ENCODE measurements at regions not wholly inside any gene's neighbourhood (a gene's known extent, or its start where the extent isn't known, plus 50 kb on each side); places are given as distances from the start of the nearest gene placed in this dataset.
"Not testable (repeated sequence)": the region's sequence is repeated elsewhere in the genome, so short reads cannot be mapped to it uniquely, and the experiment has no call there.

DNA sequence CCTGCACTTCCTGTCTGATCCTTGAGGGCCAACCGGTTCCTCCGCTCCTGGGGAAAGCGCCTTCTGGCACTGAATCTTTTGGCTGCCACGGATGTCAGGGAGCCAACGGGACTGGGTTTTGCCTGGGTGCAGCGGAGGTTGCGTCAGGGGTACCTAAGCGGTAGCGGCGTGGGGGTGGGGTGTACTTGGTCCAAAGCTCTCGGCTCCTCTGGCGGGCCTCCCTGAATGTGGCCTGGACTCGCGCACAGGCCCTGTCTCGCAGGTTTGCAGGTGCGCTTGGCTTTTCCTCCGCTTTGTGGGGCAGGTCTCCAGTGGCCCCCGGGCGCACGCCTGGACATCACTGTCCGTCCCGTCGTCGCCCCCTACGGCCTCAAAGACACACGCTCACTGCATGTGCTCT is 1410.1 kb upstream of the PCDH10 start:
- not testable (repeated sequence) for FAIRE-seq

DNA sequence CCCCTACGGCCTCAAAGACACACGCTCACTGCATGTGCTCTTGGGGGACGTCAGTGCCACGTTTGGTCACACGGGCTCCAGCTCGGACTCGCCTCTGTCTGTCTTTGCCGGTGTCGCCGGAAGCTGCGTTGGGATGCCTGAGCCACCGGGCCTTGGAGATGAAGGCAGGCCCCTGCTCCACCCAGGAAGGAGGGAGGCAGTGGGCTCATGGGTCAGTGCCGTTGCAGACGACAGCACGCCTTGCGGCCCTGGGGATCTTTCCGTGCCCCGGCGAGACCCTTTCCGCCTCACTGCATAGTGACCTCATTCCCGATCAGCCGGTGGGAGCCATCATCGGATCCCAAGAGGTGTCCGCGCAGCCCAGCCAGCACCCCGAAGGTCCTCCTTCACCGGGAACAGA is 1407.3 kb upstream of the PCDH10 start:
- FAIRE-seq: not testable (repeated sequence)

DNA sequence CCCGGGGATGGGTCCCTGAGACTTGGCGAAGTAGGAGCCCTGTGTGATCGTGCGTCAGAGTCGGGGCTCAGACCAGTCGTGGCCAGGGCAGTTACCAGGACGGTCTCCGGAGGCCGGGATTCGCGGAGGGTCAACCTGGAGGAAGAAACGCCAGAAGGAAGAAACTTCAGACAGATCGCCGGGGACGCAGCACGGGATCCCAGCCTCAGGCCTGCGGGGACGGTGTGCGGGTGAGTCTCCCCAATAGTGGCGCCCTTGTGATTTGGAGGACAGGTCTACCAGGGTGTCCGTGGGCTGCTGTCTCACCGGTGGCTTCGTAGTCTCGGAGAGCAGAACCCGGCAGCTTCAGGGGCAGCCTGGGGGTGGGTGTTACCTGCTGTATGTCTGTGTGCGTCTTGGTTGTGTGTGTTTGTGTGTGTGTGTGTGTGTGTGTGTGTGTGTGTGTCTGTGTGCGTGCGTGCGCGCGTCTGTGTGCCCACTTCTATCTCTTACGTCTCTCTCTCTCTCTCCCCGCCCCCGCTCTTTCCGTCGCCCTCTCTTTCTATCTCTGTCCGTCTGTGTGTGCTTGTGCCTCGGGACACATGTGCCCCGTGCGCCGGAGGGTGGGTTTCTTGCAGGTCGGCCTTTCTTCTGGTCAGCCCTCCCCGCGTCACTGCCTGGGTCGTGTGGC is 1406.4 kb upstream of the PCDH10 start:
- not testable (repeated sequence) for FAIRE-seq

- not testable (repeated sequence) for FAIRE-seq
Observed at GRCh38 chr4:131743348-131743747, 1405.7 kb upstream of the PCDH10 start.

DNA sequence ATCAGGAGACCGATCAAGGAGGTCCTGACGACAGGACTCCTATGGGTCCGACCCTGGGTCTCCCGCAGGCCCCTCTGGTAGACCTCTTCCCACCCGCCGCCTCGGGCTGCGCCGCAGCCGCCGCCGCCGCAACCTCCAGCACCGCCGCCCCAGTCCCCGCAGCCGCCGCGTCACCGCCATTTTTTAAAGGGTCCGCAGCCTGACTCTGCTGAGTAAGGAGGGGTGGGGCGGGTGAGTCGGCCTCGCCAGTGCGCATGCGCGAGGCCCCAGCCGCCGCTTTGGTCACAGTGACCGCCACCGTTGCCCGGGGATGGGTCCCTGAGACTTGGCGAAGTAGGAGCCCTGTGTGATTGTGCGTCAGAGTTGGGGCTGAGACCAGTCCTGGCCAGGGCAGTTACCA is 1401.9 kb upstream of the PCDH10 start:
- not testable (repeated sequence) for FAIRE-seq

DNA sequence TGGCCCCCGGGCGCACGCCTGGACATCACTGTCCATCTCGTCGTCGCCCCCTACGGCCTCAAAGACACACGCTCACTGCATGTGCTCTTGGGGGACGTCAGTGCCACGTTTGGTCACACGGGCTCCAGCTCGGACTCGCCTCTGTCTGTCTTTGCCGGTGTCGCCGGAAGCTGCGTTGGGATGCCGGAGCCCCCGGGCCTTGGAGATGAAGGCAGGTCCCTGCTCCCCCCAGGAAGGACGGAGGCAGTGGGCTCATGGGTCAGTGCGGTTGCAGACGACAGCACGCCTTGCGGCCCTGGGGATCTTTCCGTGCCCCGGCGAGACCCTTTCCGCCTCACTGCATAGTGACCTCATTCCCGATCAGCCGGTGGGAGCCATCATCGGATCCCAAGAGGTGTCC is 1399.9 kb upstream of the PCDH10 start:
- FAIRE-seq: not testable (repeated sequence)

- FAIRE-seq: not testable (repeated sequence)
Observed at GRCh38 chr4:131750006-131750405, 1399.1 kb upstream of the PCDH10 start.

- FAIRE-seq: not testable (repeated sequence)
Observed at GRCh38 chr4:131750469-131750868, 1398.6 kb upstream of the PCDH10 start.

DNA sequence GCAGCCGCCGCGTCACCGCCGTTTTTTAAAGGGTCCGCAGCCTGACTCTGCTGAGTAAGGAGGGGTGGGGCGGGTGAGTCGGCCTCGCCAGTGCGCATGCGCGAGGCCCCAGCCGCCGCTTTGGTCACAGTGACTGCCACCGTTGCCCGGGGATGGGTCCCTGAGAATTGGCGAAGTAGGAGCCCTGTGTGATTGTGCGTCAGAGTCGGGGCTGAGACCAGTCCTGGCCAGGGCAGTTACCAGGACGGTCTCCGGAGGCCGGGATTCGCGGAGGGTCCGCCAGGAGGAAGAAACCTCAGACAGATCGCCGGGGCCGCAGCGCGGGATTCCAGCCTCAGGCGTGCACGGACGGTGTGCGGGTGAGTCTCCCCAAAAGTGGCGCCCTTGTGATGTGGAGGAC is 1386.9 kb upstream of the PCDH10 start:
- not testable (repeated sequence) for FAIRE-seq

- FAIRE-seq: no peak
Observed at GRCh38 chr4:131764730-131765129, 1384.4 kb upstream of the PCDH10 start.

- FAIRE-seq: not testable (repeated sequence)
Observed at GRCh38 chr4:131774382-131774781, 1374.7 kb upstream of the PCDH10 start.

GRCh38 chr4:131810565-131810964 is 1338.5 kb upstream of the PCDH10 start:
- not testable (repeated sequence) for FAIRE-seq

All from G401.6 (cell line).